ENCODE measurements at regions not wholly inside any gene's neighbourhood (a gene's known extent, or its start where the extent isn't known, plus 50 kb on each side); places are given as distances from the start of the nearest gene placed in this dataset.

DNA sequence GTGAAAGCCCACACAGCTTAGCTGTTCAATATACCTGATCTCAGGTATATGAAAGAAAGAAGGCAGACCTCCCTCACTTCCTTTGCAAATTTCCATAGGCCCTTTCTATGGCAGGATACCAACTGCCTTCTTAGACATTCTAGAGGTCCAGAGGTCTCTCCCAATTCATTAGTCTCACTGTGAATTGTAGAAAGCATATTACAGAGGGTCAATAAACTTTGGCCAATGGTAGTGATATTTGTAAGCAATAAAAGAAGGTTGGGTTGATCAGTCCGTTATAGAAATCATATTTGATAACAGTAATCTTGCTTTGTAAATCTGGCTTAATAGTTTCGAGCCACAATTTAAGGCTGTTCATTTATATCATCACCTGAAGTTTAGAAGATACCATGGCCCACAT is 50.7 kb upstream of the ATP8B1 start:
- H3K79me1 ChIP-seq (ENCODE audit: low read depth, low read length), result no peaks in the 10 kb centered on the region
- H3K27me3 ChIP-seq (replicated peaks in 1 of 4; ENCODE audit: control insufficient read depth in 3 of 4, extremely low read depth in 1 of 4, insufficient read depth in 3 of 4, low read length in 3 of 4), result no peaks in the 10 kb centered on the region
- no peak overlapping the region for H3K18ac ChIP-seq (ENCODE audit: extremely low read depth, low read length)
- no peaks in the 10 kb centered on the region for H3K36me3 ChIP-seq (ENCODE audit: control insufficient read depth in 2 of 4, insufficient read depth in 4 of 4, low read length in 3 of 4)
- no peak overlapping the region for H2BK15ac ChIP-seq (ENCODE audit: low read length)
- no peak overlapping the region for H4K8ac ChIP-seq (ENCODE audit: extremely low read depth, insufficient read depth, low read length)
- H2BK120ac ChIP-seq (replicated peaks; ENCODE audit: low read depth, low read length), result no peak overlapping the region
- WGBS, 2 experiments (ENCODE audit: extremely low coverage in 1 of 2, insufficient coverage in 1 of 2, insufficient read length in 1 of 2, insufficient replicate concordance in 2 of 2, low coverage in 1 of 2, low lambda C conversion rate in 2 of 2, missing lambda C conversion rate in 1 of 2), result 86% methylated on average over 2 of the region's 2 CpGs; no CpG with 5 or more reads in 1 of the 2 experiments
- no peak overlapping the region for H3K27ac ChIP-seq (ENCODE audit: low read depth, low read length)
- H3K9ac ChIP-seq (replicated peaks in 1 of 4; ENCODE audit: extremely low read depth in 1 of 4, low read depth in 3 of 4, low read length in 3 of 4), result no peak overlapping the region
- no peak for FAIRE-seq
- H3K79me2 ChIP-seq (ENCODE audit: control insufficient read depth in 1 of 2, insufficient read depth in 2 of 2, low read length in 2 of 2), result no peaks in the 10 kb centered on the region
- no peak overlapping the region for H2BK12ac ChIP-seq (ENCODE audit: low read depth, low read length)
- no peak overlapping the region for H3K14ac ChIP-seq (ENCODE audit: insufficient read length)
- no peaks in the 10 kb centered on the region for H4K20me1 ChIP-seq (replicated peaks in 1 of 2; ENCODE audit: control insufficient read depth in 1 of 2, insufficient read depth in 2 of 2, low read length in 2 of 2)
- no peak for DNase-seq (ENCODE audit: low read depth in 1 of 2, low spot score in 2 of 2)
- ChIA-PET POLR2A (ENCODE audit: partially characterized antibody) (no interaction called here), CTCF (ENCODE audit: partially characterized antibody) (interaction anchor here (1.1 to 1.6 kb wide), 3 partner anchors 8 to 15 kb away, joined by 3 to 4 read pairs (median 4); no protein-coding TSS in a partner anchor)
- H3K23me2 ChIP-seq (ENCODE audit: low read depth, low read length), result no peaks in the 10 kb centered on the region
- no peak overlapping the region for H3K4me3 ChIP-seq (ENCODE audit: extremely low read depth in 1 of 4, insufficient read depth in 2 of 4, low read depth in 3 of 4, low read length in 4 of 4)
- no peaks in the 10 kb centered on the region for H3K9me3 ChIP-seq (ENCODE audit: insufficient read depth in 2 of 2, low read depth in 1 of 2, low read length in 1 of 2)
- H2BK5ac ChIP-seq (ENCODE audit: low read depth, low read length), result no peak overlapping the region
- H2BK20ac ChIP-seq (ENCODE audit: low read length), result no peak overlapping the region
- H4K91ac ChIP-seq (replicated peaks; ENCODE audit: insufficient read length, low read length), result no peak overlapping the region
- no peaks in the 10 kb centered on the region for H3K4me1 ChIP-seq (replicated peaks in 1 of 4; ENCODE audit: control insufficient read depth in 3 of 4, insufficient read depth in 4 of 4, low read length in 3 of 4)
- no peak for TF ChIP-seq NRF1 (IDR thresholded peaks at IDR 0.05; ENCODE audit: low read depth, low read length)
- TF ChIP-seq POLR2AphosphoS5 (IDR thresholded peaks at IDR 0.05; ENCODE audit: low read depth, low read length), result no peak
- no peak for TF ChIP-seq KDM5A (IDR thresholded peaks at IDR 0.05; ENCODE audit: low read length)
- no peak for TF ChIP-seq SP4 (IDR thresholded peaks at IDR 0.05; ENCODE audit: low read length)
- TF ChIP-seq RBBP5 (IDR thresholded peaks at IDR 0.05; ENCODE audit: borderline replicate concordance, low read depth, low read length), result no peak
- no peak for TF ChIP-seq SIX5 (IDR thresholded peaks at IDR 0.05; ENCODE audit: low read depth, low read length)
- TF ChIP-seq BACH1 (IDR thresholded peaks at IDR 0.05; ENCODE audit: low read length), result no peak
- TF ChIP-seq, protein P1, sequence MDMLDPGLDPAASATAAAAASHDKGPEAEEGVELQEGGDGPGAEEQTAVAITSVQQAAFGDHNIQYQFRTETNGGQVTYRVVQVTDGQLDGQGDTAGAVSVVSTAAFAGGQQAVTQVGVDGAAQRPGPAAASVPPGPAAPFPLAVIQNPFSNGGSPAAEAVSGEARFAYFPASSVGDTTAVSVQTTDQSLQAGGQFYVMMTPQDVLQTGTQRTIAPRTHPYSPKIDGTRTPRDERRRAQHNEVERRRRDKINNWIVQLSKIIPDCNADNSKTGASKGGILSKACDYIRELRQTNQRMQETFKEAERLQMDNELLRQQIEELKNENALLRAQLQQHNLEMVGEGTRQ (IDR thresholded peaks at IDR 0.05; ENCODE audit: low read length), result no peak
- no peak for TF ChIP-seq CHD1 (IDR thresholded peaks at IDR 0.05; ENCODE audit: low read depth, low read length)
- H3K23ac ChIP-seq (ENCODE audit: insufficient read length), result no peak overlapping the region
- H3K4me2 ChIP-seq (ENCODE audit: insufficient read depth in 1 of 2, low read depth in 2 of 2, low read length in 2 of 2), result no peak overlapping the region
- H3K4ac ChIP-seq (replicated peaks; ENCODE audit: insufficient read length, low read depth, low read length), result no peak overlapping the region
- no peak overlapping the region for H4K5ac ChIP-seq (ENCODE audit: insufficient read length, low read depth, low read length)
- no peak overlapping the region for H3K56ac ChIP-seq (replicated peaks; ENCODE audit: insufficient read length, low read depth, low read length)
- no peak overlapping the region for H2AFZ ChIP-seq (ENCODE audit: low read length)
- no peak overlapping the region for H2AK5ac ChIP-seq (ENCODE audit: low read depth, low read length)
